ENCODE measurements at regions not wholly inside any gene's neighbourhood (a gene's known extent, or its start where the extent isn't known, plus 50 kb on each side); places are given as distances from the start of the nearest gene placed in this dataset.
A peak's percentile ranks its signal among the peaks of the same experiment; 100 is the strongest.

GRCh38 chr1:98211271-98211845 is 290.5 kb upstream of the DPYD start:
- DNase-seq (ENCODE audit: low read depth): no peak
- no peak for TF ChIP-seq CTCF (IDR thresholded peaks at IDR 0.05; ENCODE audit: low read depth, low read length, missing control alignments)
- in situ Hi-C loops (cut with HindIII; ENCODE audit: low sequenced_read_pairs): no loop called here
- peak overlapping the region; percentile 9 for H3K4me3 ChIP-seq (ENCODE audit: low read depth, low read length)

- in situ Hi-C loops (cut with HindIII; ENCODE audit: low sequenced_read_pairs): no loop called here
- no peak for TF ChIP-seq CTCF (IDR thresholded peaks at IDR 0.05; ENCODE audit: low read depth, low read length, missing control alignments)
- no peak for DNase-seq (ENCODE audit: low read depth)
- H3K4me3 ChIP-seq (ENCODE audit: low read depth, low read length): peak overlapping the region; percentile 14
These were observed 289.7 kb upstream of the DPYD start for GRCh38 chr1:98210563-98210962.

GRCh38 chr1:98210064-98210463 is 289.2 kb upstream of the DPYD start:
- in situ Hi-C loops (cut with HindIII; ENCODE audit: low sequenced_read_pairs): no loop called here
- DNase-seq (ENCODE audit: low read depth): peak; percentile 89
- peak overlapping the region; percentile 14 for H3K4me3 ChIP-seq (ENCODE audit: low read depth, low read length)
- TF ChIP-seq CTCF (IDR thresholded peaks at IDR 0.05; ENCODE audit: low read depth, low read length, missing control alignments): no peak

- no peak overlapping the region for H3K4me3 ChIP-seq (ENCODE audit: low read depth, low read length)
- in situ Hi-C loops (cut with HindIII; ENCODE audit: low sequenced_read_pairs): no loop called here
- TF ChIP-seq CTCF (IDR thresholded peaks at IDR 0.05; ENCODE audit: low read depth, low read length, missing control alignments): no peak
- no peak for DNase-seq (ENCODE audit: low read depth)
These were observed 284.6 kb upstream of the DPYD start for GRCh38 chr1:98205291-98206017.

GRCh38 chr1:98203466-98203865 is 282.6 kb upstream of the DPYD start:
- in situ Hi-C loops (cut with HindIII; ENCODE audit: low sequenced_read_pairs): no loop called here
- DNase-seq (ENCODE audit: low read depth): no peak
- TF ChIP-seq CTCF (IDR thresholded peaks at IDR 0.05; ENCODE audit: low read depth, low read length, missing control alignments): no peak
- no peak overlapping the region for H3K4me3 ChIP-seq (ENCODE audit: low read depth, low read length)

DNA sequence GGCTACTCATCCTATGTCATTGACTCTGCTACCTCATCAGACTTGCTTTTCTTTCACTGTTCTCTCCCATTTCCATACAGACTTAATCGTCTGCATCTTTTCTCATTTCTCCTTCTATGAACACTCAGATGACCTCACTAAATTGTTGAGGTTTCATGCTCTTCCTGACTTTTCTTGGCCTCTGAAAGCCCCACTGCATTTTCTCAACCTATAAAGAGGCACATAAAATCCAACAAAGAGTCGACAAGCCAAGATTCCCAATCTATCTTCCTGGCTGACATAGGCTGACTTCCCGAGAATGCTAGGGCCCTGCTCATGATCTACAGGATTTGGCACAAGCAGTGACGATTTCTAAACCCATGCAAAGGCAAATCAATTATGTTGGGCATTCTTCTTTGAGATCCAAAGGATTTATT is 280.8 kb upstream of the DPYD start:
- DNase-seq (ENCODE audit: low read depth): peak; percentile 83
- H3K4me3 ChIP-seq (ENCODE audit: low read depth, low read length): no peak overlapping the region
- in situ Hi-C loops (cut with HindIII; ENCODE audit: low sequenced_read_pairs): no loop called here
- TF ChIP-seq CTCF (IDR thresholded peaks at IDR 0.05; ENCODE audit: low read depth, low read length, missing control alignments): no peak
